ENCODE measurements at regions not wholly inside any gene's neighbourhood (a gene's known extent, or its start where the extent isn't known, plus 50 kb on each side); places are given as distances from the start of the nearest gene placed in this dataset.
"Not testable (repeated sequence)": the region's sequence is repeated elsewhere in the genome, so short reads cannot be mapped to it uniquely, and the experiment has no call there.

DNA sequence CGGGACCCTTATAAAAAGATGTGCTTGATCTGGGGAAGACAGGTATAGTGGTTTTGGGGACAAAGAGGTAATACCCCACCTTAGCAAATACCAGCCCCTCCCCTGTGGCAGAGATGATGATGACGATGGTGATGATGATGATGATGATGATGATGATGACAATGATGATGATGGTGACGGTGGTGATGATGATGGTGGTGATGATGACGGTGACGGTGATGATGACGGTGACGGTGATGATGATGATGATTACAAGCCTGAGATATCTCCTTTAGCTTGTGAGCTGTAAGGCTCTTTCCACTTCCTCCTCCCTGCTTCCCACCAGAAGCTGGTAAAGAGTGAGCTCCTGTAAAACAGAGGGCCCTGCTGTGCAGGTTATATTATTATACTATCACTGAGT is 89.5 kb upstream of the TMEM45B start:
- no peak for DNase-seq (ENCODE audit: low read depth in 1 of 2, low spot score in 1 of 2)

DNA sequence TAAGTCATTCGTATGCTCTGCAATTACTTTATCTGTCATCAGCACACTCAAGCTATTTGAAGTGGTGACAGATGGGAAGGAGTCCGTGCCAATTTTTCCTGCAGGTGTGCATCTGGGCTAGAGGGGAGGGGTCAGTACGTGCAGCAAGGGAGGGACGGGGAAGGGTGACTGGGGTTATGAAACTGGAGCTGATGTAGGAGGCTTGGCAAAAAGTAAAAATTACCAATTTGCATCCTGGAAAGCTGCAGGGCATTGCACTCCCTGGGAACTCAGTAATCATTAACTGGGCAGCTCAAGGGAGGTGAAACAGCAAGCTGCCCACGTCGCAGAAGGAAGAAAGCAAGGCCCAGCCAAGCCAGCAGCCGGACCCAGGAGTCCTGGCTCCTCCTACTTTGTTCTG is 87.1 kb upstream of the TMEM45B start:
- no peak for DNase-seq (ENCODE audit: low read depth in 1 of 2, low spot score in 1 of 2)

GRCh38 chr11:129729216-129729615 is 86.4 kb upstream of the TMEM45B start:
- no peak for DNase-seq (ENCODE audit: low read depth in 1 of 2, low spot score in 1 of 2)

DNA sequence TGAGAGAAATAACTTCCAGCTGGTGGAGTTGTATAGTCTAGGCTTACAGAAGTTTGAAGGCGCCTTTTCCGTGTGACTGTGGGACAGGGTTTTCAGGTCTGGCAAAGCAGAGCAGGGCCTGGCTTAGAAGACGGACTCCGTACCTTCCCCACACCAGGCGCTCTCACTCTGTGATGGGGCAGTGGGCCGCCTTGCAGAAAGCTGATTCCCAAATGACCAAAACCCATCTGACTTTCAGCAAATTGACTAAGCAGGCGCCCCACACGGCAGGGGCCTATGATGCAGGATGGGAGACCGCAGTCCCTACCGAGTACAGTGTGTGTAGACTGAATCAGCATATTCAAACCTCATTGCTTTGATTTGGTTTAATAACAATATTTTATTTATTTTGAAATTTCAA is 85.8 kb upstream of the TMEM45B start:
- no peak for DNase-seq (ENCODE audit: low read depth in 1 of 2, low spot score in 1 of 2)

DNA sequence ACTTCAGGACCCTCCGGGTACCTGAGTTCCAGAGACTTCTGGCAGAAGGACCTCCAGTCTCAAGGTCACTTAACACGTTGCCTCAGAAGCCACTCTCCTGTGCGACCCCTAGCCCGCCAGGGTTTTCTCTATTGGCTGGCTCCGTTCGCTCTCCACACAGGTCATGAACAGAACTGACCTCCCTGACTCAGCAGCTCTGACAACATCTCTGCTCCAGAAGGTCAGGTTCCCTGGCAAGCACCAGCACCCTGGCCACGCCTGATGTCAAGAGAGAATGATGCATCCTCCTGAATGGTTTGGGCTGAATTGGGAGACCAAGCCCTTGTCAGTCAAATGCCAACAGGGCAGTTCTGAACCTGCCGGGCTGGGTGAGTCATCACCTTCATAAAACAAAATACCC is 84.3 kb upstream of the TMEM45B start:
- no peak for DNase-seq (ENCODE audit: low read depth in 1 of 2, low spot score in 1 of 2)

GRCh38 chr11:129732941-129733340 is 82.7 kb upstream of the TMEM45B start:
- no peak for DNase-seq (ENCODE audit: low read depth in 1 of 2, low spot score in 1 of 2)

DNA sequence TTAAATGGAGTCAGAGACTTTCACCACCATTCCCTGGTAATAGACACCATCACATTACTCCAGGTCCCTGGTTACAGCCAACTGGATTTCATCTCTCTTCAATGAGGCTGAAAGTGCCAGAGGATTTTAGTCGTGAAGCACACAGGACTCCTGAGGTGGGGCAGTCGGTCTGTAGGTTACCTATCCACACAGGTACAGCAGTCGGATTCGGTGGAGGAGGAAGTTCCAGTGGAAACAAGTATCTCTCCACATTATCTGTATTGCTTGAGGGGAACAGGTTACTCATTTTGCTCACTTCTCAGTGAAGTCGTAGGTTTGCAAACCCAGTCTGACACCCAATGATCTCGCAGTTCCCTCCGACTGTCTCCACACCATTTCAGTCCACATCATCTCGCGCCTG is 82.3 kb upstream of the TMEM45B start:
- no peak for DNase-seq (ENCODE audit: low read depth in 1 of 2, low spot score in 1 of 2)

DNA sequence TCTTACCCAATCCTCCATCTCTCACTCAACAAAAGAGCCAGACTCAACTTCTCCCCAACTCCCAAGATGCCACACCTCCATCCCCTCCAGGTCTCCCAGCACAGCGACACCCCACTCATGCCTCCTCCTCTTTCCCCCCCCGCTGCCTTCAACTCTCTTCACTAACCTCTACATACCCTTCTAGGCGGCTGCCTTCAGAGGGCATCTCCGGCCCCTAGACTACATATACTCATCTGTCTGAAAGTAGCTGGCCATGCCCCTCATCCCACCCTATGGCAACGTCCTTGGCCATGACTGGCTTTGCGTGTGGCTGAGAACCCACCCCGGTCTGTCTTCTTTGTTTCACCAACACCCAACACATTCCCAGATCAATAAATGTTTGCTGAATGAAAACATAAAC is 81.7 kb upstream of the TMEM45B start:
- DNase-seq (ENCODE audit: low read depth in 1 of 2, low spot score in 1 of 2), result no peak

DNA sequence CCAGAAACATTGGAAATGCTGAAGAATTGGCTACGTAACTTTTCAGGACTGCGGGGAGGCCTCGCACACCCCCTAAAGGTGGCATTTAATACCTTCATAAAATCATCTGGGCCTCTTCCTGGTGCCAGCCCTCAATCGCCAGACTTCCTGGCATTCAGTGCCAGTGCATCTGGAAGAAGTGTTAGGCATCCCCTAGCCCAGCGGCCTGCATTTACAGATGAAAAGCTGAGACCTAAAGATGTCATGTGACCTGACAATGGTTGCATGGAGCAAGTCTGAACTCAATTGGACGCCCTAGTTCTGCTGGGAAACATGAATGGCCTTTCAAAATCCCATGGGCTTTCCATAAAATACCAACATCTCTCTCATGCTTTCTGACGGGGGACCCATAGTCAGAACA is 81.0 kb upstream of the TMEM45B start:
- no peak for DNase-seq (ENCODE audit: low read depth in 1 of 2, low spot score in 1 of 2)

DNA sequence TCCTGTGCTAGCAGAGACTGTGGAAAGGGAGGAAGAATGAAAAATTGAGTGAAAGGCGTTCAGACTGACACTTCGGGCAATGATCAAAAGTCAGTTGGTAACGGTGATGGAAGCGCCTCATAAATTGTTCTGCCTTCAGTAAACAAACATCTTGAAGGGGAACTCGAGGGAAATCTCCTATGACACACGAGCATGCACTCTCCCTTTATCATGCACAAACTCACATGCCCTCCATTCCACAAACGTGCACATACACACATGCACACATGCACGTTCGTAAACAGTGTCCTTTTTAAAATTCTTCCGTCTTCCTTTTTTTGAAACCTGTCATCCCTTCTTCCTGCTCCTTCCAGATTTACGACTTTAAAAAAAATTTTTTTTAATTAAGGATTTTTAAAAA is 77.8 kb upstream of the TMEM45B start:
- no peak for DNase-seq (ENCODE audit: low read depth in 1 of 2, low spot score in 1 of 2)

DNA sequence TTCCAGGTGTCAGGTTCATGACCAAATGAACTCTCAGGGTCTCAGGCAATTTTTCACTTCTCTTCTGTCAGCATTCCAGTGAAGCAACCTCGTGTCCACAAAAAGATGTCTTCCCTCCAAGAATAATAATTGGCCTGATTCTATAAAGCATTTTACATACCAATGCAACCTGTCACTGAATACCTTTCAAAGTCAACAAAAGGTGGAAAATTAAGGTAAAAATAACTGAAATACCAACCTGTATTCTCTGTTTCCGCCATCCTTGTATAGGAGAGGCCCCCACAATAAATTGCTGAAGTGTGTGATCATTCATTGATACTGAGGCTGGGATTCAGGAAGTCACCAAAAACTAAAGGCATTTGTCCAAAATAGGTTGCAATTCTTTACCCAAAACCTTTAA is 77.4 kb upstream of the TMEM45B start:
- DNase-seq (ENCODE audit: low read depth in 1 of 2, low spot score in 1 of 2), result no peak

GRCh38 chr11:129739339-129739738 is 76.3 kb upstream of the TMEM45B start:
- no peak for DNase-seq (ENCODE audit: low read depth in 1 of 2, low spot score in 1 of 2)

- DNase-seq (ENCODE audit: low read depth in 1 of 2, low spot score in 1 of 2), result no peak
Measured at GRCh38 chr11:129740125-129740719, 75.4 kb upstream of the TMEM45B start.

DNA sequence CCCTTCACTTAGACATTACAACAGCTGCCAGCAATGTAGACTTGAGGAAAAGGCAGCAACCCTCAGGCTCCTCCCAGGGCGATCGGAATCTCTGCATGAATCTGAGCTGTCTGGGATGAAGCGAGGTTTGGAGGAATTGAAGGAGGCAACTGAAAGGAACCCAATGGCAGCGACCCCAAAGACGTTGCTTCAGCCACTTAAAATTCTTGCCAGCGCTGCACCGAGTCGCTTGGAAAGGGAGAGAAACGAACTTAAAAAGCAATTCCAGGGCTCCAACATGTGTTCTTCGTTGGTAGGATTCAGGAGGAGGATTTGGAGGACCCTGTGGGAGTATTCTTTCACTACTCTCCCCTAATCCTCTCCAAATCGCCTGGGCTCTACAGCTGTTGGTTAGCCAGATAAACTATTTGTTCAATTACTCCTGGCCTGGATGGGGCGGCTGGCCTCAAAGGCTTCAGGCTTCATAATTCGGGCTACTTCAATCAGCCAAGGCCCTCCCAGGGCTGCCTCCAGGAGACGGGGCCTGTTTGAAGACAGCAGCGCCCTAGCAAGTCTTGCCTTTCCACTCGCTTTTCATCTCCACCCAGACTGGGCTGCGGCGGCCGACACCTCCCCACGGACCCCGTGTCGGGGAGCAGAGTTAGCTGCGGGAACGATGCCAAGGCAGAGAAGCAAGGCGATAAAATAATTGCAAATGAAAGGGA is 72.4 kb upstream of the TMEM45B start:
- DNase-seq (ENCODE audit: low read depth in 1 of 2, low spot score in 1 of 2), result no peak

DNA sequence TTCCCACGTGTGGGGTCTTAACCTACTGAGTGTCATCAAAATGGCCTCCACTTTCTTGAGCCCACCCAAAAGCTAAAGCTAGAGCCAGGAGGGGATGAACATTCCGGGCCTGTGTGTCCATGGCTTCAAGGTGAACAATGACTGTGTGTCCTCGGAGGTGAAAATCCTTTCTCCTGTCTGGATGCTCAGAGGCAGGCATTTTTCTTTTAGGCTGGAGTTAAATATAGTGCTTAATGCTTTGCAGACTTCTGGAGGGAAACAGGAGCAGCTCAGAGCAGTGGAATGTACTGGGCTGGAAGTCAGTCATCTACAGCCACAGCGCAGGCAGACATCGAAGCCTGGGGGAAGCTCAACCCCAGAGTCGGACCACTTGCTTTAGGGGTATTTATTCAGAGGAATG is 68.6 kb upstream of the TMEM45B start:
- DNase-seq (ENCODE audit: low read depth in 1 of 2, low spot score in 1 of 2), result no peak

DNA sequence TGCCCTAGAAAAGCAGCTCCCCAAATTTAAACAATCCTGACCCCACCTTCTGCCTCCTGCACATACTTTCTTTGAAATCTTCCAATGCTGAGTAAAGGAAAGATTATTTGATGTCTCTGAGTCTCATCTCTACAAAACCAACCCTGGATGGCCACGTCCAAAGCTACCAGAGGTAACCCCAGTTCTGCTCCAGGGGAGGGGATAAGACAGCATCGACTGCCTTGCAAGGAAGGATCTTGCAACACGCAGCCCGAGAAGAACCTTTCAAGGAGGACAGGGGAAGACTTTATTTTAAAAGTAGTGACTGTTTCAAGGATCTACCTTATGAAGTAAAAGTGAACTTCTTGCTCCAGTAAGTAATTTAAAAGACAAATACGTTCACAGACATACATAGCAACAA is 66.5 kb upstream of the TMEM45B start:
- DNase-seq (ENCODE audit: low read depth in 1 of 2, low spot score in 1 of 2), result no peak

DNA sequence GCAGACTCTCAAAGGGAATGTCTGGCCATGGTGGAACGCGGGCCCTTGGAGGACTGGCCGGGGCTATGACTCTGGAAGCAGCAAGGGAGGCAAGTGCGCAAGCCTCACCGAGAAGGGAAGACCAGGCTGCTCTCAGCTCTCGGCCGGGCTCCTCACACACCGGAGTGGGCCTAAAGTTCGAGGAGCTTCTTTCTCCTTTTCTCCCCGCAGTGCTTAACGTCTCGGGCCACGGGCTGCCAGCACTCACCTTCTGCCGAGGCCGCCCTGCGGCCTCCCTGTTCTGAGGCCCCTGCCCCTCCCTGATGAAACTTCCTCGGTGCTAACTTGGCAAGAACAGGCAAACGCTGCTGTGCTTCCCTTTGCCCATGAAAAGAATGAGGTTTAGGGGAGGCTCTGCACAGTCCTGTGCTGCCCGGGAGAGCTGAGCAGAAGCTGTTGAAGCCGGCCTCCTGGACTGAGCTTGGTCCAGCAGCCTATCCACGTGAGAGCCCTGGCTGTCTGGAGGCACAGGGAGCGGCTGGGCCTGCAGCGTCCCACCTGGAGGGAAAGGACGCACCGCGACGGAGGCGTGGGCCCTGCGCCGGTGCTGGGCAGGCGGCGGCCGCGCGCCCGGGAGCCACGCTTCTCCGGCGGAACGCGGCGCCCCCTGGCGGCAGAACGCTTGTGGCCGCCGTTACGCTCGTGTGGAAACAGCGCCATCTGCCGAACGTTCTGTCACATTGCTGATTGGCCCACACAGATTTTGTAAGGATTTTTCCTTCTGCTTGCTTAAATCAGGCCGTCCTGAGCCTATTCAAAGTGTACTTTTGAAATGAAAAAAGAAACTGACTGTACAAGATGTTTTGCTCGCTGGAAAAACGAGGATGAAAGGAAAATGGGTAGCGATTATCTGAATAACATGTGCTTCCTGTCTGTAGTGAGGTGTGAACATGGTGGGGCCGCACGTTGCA is 65.0 kb upstream of the TMEM45B start:
- peak; percentile 63 to 67 for DNase-seq (ENCODE audit: low read depth in 1 of 2, low spot score in 1 of 2)

DNA sequence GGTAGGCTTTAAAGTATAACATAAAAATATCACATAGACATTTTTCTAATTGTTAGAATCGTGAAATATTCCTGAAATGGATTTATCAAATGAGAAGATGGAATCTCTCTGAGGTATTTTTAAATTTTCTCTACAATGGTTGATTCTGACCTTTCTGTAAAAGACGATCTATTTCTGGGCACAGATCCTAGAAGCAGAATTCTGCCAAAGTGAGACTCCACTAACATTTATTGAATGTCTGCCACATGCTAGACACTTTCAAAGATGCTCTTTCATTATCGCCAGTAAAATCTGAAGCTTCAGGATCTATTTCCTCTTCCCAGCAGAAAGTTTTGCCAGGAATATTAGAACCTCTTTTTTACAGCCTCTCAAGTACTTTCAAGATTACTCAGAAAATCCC is 64.1 kb upstream of the TMEM45B start:
- DNase-seq (ENCODE audit: low read depth in 1 of 2, low spot score in 1 of 2), result no peak

GRCh38 chr11:129763569-129763968 is 52.1 kb upstream of the TMEM45B start:
- not testable (repeated sequence) for DNase-seq (ENCODE audit: low read depth in 1 of 2, low spot score in 1 of 2)

- not testable (repeated sequence) for DNase-seq (ENCODE audit: low read depth in 1 of 2, low spot score in 1 of 2)
Measured at GRCh38 chr11:129764204-129764603, 51.4 kb upstream of the TMEM45B start.
